Endothelial cell of umbilical vein (primary cell): ENCODE measurements at regions not wholly inside any gene's neighbourhood (a gene's known extent, or its start where the extent isn't known, plus 50 kb on each side); places are given as distances from the start of the nearest gene placed in this dataset.
A peak's percentile ranks its signal among the peaks of the same experiment; 100 is the strongest.

Experiments used
- CTCF ChIP-seq, 2 donors: IDR thresholded peaks; 1 replicate in 1 of 2; 2 replicates in 1 of 2; pipeline ENCODE4 v1.5.1; 2011; ENCODE audit warnings: low read length in 2 of 2, mild to moderate bottlenecking in 2 of 2, moderate library complexity in 2 of 2, control low read depth in 1 of 2, inconsistent platforms in 1 of 2, low read depth in 1 of 2; ENCODE audit not compliant: insufficient read depth in 1 of 2; ENCODE audit errors: extremely low read depth in 1 of 2
- EZH2 ChIP-seq: IDR thresholded peaks from 2 replicates; pipeline ENCODE4 v1.6.1; 2012; ENCODE audit warnings: borderline replicate concordance, low read depth, mild to moderate bottlenecking, moderate library complexity, low read length, inconsistent platforms; ENCODE audit not compliant: severe bottlenecking
- JUN ChIP-seq: IDR thresholded peaks from 2 replicates; pipeline ENCODE4 v1.6.1; 2011; ENCODE audit warnings: borderline replicate concordance, low read depth; ENCODE audit not compliant: insufficient read length, insufficient read depth
- MAX ChIP-seq: IDR thresholded peaks from 2 replicates; pipeline ENCODE4 v1.6.1; 2011; ENCODE audit not compliant: insufficient read depth, insufficient read length
- MYC ChIP-seq: IDR thresholded peaks from one replicate; pipeline ENCODE4 v1.6.1; 2011; ENCODE audit warnings: mild to moderate bottlenecking, low read depth, low read length
- POLR2A ChIP-seq: IDR thresholded peaks from 2 replicates; pipeline ENCODE4 v1.6.1; 2012; ENCODE audit warnings: low read depth, mild to moderate bottlenecking, control low read depth, low read length
- POLR2AphosphoS5 ChIP-seq: IDR thresholded peaks from 2 replicates; pipeline ENCODE4 v1.6.1; 2012; ENCODE audit warnings: low read depth, mild to moderate bottlenecking, control low read depth, low read length, moderate library complexity; ENCODE audit not compliant: insufficient read depth

GRCh38 chr2:215505044-215505786, 69.3 kb upstream of the FN1 start:
- TF ChIP-seq CTCF (IDR thresholded peaks at IDR 0.05; ENCODE audit: extremely low read depth in 1 of 2, insufficient read depth in 1 of 2, low read depth in 1 of 2, low read length in 2 of 2): no peak
- TF ChIP-seq JUN: no peak
- TF ChIP-seq POLR2A: no peak
- no peak for TF ChIP-seq EZH2
- TF ChIP-seq MAX: no peak
- no peak for TF ChIP-seq MYC
- peak; percentile 56 for TF ChIP-seq POLR2AphosphoS5
